GM12878 (cell line): ENCODE measurements at regions not wholly inside any gene's neighbourhood (a gene's known extent, or its start where the extent isn't known, plus 50 kb on each side); places are given as distances from the start of the nearest gene placed in this dataset.

Source experiments
- ATAC-seq: fragments of 200-7000 bp; cut with Tn5 transposase; 3 replicates; pipeline ENCODE4 v1.9.1; 2020; ENCODE audit warnings: mild to moderate bottlenecking, moderate library complexity
- BruUV-seq: library from RNA; stranded (reverse); fragments of 400-500 nt; replicated peaks from 2 replicates; lab custom pipeline; 2021; lab: Mats Ljungman, UMichigan
- CTCF ChIA-PET: fragments of 300-600 bp; sonication (Branson Sonifier 250); formaldehyde crosslinking; extraction: SDS; loops from one replicate; lab custom pipeline; 2021; ENCODE audit warnings: inconsistent platforms; lab: Yijun Ruan, JAX
- POLR2A ChIA-PET: fragments of 350-600 bp; formaldehyde crosslinking; extraction: SDS; loops from one replicate; lab custom pipeline; 2021; ENCODE audit warnings: inconsistent platforms; lab: Charles Lee
- RAD21 ChIA-PET: fragments of 300-600 bp; sonication (Branson Sonifier 250); formaldehyde crosslinking; loops from one replicate; lab custom pipeline; 2023; ENCODE audit warnings: antibody characterized with exemption; ENCODE audit not compliant: unreplicated experiment; lab: Charles Lee
- SMC1A ChIA-PET: fragments of 300-600 bp; sonication (Branson Sonifier 250); formaldehyde crosslinking; loops from one replicate; lab custom pipeline; 2023; ENCODE audit not compliant: unreplicated experiment, uncharacterized antibody; lab: Charles Lee
- DNase-seq: peaks from one replicate; pipeline ENCODE4 v3.0.0-alpha.2; 2011; ENCODE audit warnings: low read depth, low spot score
- FAIRE-seq: peaks from 3 replicates; lab custom pipeline; 2011; peaks lifted over from hg19 to GRCh38; lab: Jason Lieb, UNC
- H2AFZ ChIP-seq: 2 replicates; pipeline ENCODE4 v1.6.0; 2011; ENCODE audit warnings: low read depth, low read length, control low read depth; ENCODE audit not compliant: control insufficient read depth
- H3K27ac ChIP-seq: 2 replicates; pipeline ENCODE4 v1.5.1; 2011; ENCODE audit warnings: control low read depth; ENCODE audit not compliant: control insufficient read depth, insufficient read depth
- H3K27me3 ChIP-seq, 2 experiments: replicated peaks in 1 of 2; 2 replicates each; pipeline versions ENCODE4 v1.6.0 to v1.6.1; 2011; ENCODE audit warnings: low read length in 1 of 2; ENCODE audit not compliant: control insufficient read depth in 2 of 2, insufficient read depth in 2 of 2
- H3K36me3 ChIP-seq, 2 experiments: 2 replicates each; pipeline ENCODE4 v1.5.1; 2011; ENCODE audit warnings: low read length in 1 of 2; ENCODE audit not compliant: control insufficient read depth in 2 of 2, insufficient read depth in 2 of 2
- H3K4me1 ChIP-seq: 2 replicates; pipeline ENCODE4 v1.6.1; 2011; ENCODE audit warnings: mild to moderate bottlenecking, low read length, moderate library complexity, mixed read lengths; ENCODE audit not compliant: control insufficient read depth, insufficient read depth
- H3K4me2 ChIP-seq: 2 replicates; pipeline ENCODE4 v1.6.0; 2011; ENCODE audit warnings: control low read depth; ENCODE audit not compliant: control insufficient read depth, insufficient read depth
- H3K4me3 ChIP-seq: fragments of 200-600 bp; sonication (generic); 2 replicates; pipeline ENCODE4 v1.5.1; 2016
- H3K79me2 ChIP-seq: 2 replicates; pipeline ENCODE4 v1.6.0; 2011; ENCODE audit warnings: low read length; ENCODE audit not compliant: control insufficient read depth, insufficient read depth
- H3K9ac ChIP-seq: 2 replicates; pipeline ENCODE4 v1.8.0; 2011; ENCODE audit warnings: low read length, control low read depth, mixed read lengths; ENCODE audit not compliant: control insufficient read depth, insufficient read depth
- H3K9me3 ChIP-seq: replicated peaks from 3 replicates; pipeline ENCODE4 v1.5.1; 2011; ENCODE audit warnings: mild to moderate bottlenecking, low read length; ENCODE audit not compliant: control insufficient read depth, insufficient read depth
- H4K20me1 ChIP-seq: 2 replicates; pipeline ENCODE4 v1.6.0; 2011; ENCODE audit not compliant: control insufficient read depth, insufficient read depth
- ATF3 ChIP-seq: IDR thresholded peaks from 2 replicates; pipeline ENCODE4 v1.6.1; 2011; ENCODE audit warnings: low read depth, mild to moderate bottlenecking, low read length, moderate library complexity, borderline replicate concordance; ENCODE audit errors: extremely low read depth
- CHD2 ChIP-seq: IDR thresholded peaks from 2 replicates; pipeline ENCODE4 v1.6.1; 2011; ENCODE audit warnings: low read depth, low read length, improper control_type of control experiment, borderline replicate concordance
- CUX1 ChIP-seq: IDR thresholded peaks from 2 replicates; pipeline ENCODE4 v1.6.1; 2012; ENCODE audit warnings: improper control_type of control experiment, low read depth, low read length; ENCODE audit not compliant: insufficient replicate concordance
- E2F8 ChIP-seq: fragments of 450-650 bp; IDR thresholded peaks from 2 replicates; pipeline ENCODE4 v1.6.1; 2018; ENCODE audit warnings: mild to moderate bottlenecking, low read depth, moderate library complexity; ENCODE audit not compliant: partially characterized antibody
- HDGF ChIP-seq: fragments of 450-650 bp; IDR thresholded peaks from 2 replicates; pipeline ENCODE4 v1.6.1; 2016; ENCODE audit warnings: antibody characterized with exemption
- MAX ChIP-seq: IDR thresholded peaks from 2 replicates; pipeline ENCODE4 v1.6.1; 2012; ENCODE audit warnings: low read depth, low read length, improper control_type of control experiment
- NFYA ChIP-seq: IDR thresholded peaks from 2 replicates; pipeline ENCODE4 v1.6.1; 2011; ENCODE audit warnings: low read depth, mild to moderate bottlenecking, low read length, improper control_type of control experiment, borderline replicate concordance
- RUNX3 ChIP-seq: IDR thresholded peaks from 2 replicates; pipeline ENCODE4 v1.6.1; 2012; ENCODE audit warnings: low read length, inconsistent platforms
- SREBF1 ChIP-seq: IDR thresholded peaks from 2 replicates; pipeline ENCODE4 v1.6.1; 2012; ENCODE audit warnings: mild to moderate bottlenecking, low read length
- STAT3 ChIP-seq: IDR thresholded peaks from 2 replicates; pipeline ENCODE4 v1.6.1; 2011; ENCODE audit warnings: low read depth, low read length, improper control_type of control experiment
- ZBTB4 ChIP-seq: fragments of 450-650 bp; formaldehyde crosslinking; IDR thresholded peaks from 2 replicates; pipeline ENCODE4 v1.4.0; 2022; ENCODE audit warnings: mild to moderate bottlenecking, moderate library complexity
- WGBS: methylation state at CpG from one replicate; pipeline ENCODE4 v1.1.6; 2016; ENCODE audit warnings: low lambda C conversion rate; ENCODE audit not compliant: insufficient replicate concordance, insufficient coverage; ENCODE audit errors: missing lambda C conversion rate; 5-methylcytosine and 5-hydroxymethylcytosine counted together
- in situ Hi-C: fragments of 300-500 bp; cut with MboI; formaldehyde crosslinking; loops from 9 replicates; pipeline ENCODE4 v1.14.3; 2018; ENCODE audit warnings: mixed read lengths
- intact Hi-C: fragments of 100-400 bp; cut with micrococcal nuclease; formaldehyde crosslinking; loops from one replicate; pipeline ENCODE4 v1.14.2; 2022; ENCODE audit not compliant: unreplicated experiment

- intact Hi-C loops: no loop called here
- Histone ChIP-seq H3K27ac (no peak overlapping the region), H3K9me3 (peaks cover 4% of the 10 kb centered on the region; the same call in 1 of the 3 replicates), H3K9ac (no peak overlapping the region), H3K36me3 (peaks cover 0 to 3% of the 10 kb centered on the region in 2 experiments; a peak in 2 of 4 replicates), H3K4me1 (no peaks in the 10 kb centered on the region), H3K79me2 (no peaks in the 10 kb centered on the region), H3K27me3 (no peaks in the 10 kb centered on the region), H3K4me3 (no peak overlapping the region), H3K4me2 (no peak overlapping the region), H4K20me1 (no peaks in the 10 kb centered on the region), H2AFZ (no peak overlapping the region)
- FAIRE-seq (no peak), DNase-seq (no peak), ATAC-seq (no peak)
- ChIA-PET CTCF (no interaction called here), RAD21 (no interaction called here), SMC1A (no interaction called here), POLR2A (no interaction called here)
- 69% methylated on average over 13 of the region's 13 CpGs for WGBS
- no TSS peak for BruUV-seq
- in situ Hi-C loops: no loop called here
- TF ChIP-seq NFYA: no peak
- TF ChIP-seq HDGF: no peak
- TF ChIP-seq RUNX3: no peak
- no peak for TF ChIP-seq SREBF1
- TF ChIP-seq CHD2: no peak
- no peak for TF ChIP-seq ZBTB4 (CRISPR knock-in tag)
- TF ChIP-seq CUX1: no peak
- TF ChIP-seq STAT3: no peak
- no peak for TF ChIP-seq E2F8
- no peak for TF ChIP-seq MAX
- TF ChIP-seq ATF3: no peak
Measured at GRCh38 chr22:49607821-49608220, 219.9 kb downstream of the BRD1 start.
